ENCODE measurements at regions not wholly inside any gene's neighbourhood (a gene's known extent, or its start where the extent isn't known, plus 50 kb on each side); places are given as distances from the start of the nearest gene placed in this dataset.

DNA sequence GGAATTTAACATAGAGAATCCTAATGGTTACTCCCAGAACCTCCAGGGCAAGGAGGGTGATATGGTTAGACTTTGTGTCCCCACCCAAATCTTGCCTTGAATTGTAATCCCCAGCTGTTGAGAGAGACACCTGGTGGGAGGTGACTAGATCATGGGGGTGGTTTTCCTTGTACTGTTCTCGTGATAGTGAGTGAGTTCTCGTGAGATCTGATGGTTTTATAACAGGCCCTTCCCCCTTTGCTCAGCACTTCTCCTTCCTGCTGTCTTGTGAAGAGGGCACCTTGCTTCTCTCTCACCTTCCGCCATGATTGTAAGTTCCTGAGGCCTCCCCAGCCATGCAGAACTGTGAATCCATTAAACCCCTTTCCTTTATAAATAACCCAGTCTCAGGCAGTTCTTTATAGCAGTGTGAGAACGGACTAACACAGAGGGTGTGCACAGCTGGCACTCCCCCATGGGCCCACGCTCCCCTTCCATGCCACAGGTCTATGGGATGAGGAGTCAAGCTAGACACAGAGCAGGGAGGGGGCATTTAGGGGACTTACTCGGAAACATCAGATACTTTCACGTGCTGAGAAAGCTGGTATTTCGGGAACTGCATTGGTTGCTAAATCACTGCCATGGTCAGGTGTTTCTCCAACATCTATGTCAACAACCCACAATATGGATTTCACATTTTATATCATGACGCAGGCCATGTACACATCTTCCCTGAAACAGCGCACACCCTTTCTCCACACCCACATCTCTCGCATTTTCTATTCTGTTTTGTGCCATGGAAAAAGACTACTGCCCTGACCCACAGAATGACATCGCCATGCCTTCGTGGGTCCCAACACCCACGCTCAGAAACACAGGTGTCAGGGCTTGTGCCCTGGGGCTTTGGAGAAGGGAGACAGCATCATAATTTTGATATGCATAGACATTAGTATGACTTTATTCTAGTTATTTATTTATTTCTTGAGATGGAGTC lies 199.1 kb upstream of the GSE1 start:
- H3K9ac ChIP-seq (ENCODE audit: low read length), result no peak overlapping the region
- no peak overlapping the region for H3K27ac ChIP-seq (ENCODE audit: low read depth, low read length)
- DNase-seq (ENCODE audit: low read depth) (no peak), FAIRE-seq (no peak)
- no peaks in the 10 kb centered on the region for H3K36me3 ChIP-seq (ENCODE audit: insufficient read depth, low read length)
- Mint-ChIP-seq H3K27ac (ENCODE audit: unreplicated experiment) (no peak overlapping the region), H3K27me3 (ENCODE audit: low read depth, unreplicated experiment) (peaks cover 7% of the 10 kb centered on the region), H3K36me3 (ENCODE audit: low read depth, unreplicated experiment) (no peaks in the 10 kb centered on the region), H3K9me3 (ENCODE audit: unreplicated experiment) (peaks cover 6% of the 10 kb centered on the region), H3K4me3 (ENCODE audit: unreplicated experiment) (no peak overlapping the region), H3K4me1 (ENCODE audit: low read depth, unreplicated experiment) (no peaks in the 10 kb centered on the region)
- H3K9me3 ChIP-seq (ENCODE audit: insufficient read depth, low read depth, low read length), result no peaks in the 10 kb centered on the region
- H3K4me1 ChIP-seq (ENCODE audit: insufficient read depth, low read length), result no peaks in the 10 kb centered on the region
- H4K20me1 ChIP-seq (ENCODE audit: insufficient read depth, low read length), result peaks cover 14% of the 10 kb centered on the region
- H3K4me3 ChIP-seq (ENCODE audit: insufficient read depth, low read depth, low read length), result no peak overlapping the region
- H3K27me3 ChIP-seq (ENCODE audit: insufficient read depth, low read length), result no peaks in the 10 kb centered on the region
- no peak overlapping the region for H2AFZ ChIP-seq (ENCODE audit: low read depth, low read length)
- H3K4me2 ChIP-seq (ENCODE audit: low read length), result no peak overlapping the region
- no peaks in the 10 kb centered on the region for H3K79me2 ChIP-seq (ENCODE audit: insufficient read depth, low read length)
- TF ChIP-seq, protein P1, sequence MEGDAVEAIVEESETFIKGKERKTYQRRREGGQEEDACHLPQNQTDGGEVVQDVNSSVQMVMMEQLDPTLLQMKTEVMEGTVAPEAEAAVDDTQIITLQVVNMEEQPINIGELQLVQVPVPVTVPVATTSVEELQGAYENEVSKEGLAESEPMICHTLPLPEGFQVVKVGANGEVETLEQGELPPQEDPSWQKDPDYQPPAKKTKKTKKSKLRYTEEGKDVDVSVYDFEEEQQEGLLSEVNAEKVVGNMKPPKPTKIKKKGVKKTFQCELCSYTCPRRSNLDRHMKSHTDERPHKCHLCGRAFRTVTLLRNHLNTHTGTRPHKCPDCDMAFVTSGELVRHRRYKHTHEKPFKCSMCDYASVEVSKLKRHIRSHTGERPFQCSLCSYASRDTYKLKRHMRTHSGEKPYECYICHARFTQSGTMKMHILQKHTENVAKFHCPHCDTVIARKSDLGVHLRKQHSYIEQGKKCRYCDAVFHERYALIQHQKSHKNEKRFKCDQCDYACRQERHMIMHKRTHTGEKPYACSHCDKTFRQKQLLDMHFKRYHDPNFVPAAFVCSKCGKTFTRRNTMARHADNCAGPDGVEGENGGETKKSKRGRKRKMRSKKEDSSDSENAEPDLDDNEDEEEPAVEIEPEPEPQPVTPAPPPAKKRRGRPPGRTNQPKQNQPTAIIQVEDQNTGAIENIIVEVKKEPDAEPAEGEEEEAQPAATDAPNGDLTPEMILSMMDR (IDR thresholded peaks at IDR 0.05; ENCODE audit: insufficient read depth, low read depth, low read length), result no peak
- TF ChIP-seq EZH2 (IDR thresholded peaks at IDR 0.05; ENCODE audit: insufficient read depth, low read length), result no peak

DNA sequence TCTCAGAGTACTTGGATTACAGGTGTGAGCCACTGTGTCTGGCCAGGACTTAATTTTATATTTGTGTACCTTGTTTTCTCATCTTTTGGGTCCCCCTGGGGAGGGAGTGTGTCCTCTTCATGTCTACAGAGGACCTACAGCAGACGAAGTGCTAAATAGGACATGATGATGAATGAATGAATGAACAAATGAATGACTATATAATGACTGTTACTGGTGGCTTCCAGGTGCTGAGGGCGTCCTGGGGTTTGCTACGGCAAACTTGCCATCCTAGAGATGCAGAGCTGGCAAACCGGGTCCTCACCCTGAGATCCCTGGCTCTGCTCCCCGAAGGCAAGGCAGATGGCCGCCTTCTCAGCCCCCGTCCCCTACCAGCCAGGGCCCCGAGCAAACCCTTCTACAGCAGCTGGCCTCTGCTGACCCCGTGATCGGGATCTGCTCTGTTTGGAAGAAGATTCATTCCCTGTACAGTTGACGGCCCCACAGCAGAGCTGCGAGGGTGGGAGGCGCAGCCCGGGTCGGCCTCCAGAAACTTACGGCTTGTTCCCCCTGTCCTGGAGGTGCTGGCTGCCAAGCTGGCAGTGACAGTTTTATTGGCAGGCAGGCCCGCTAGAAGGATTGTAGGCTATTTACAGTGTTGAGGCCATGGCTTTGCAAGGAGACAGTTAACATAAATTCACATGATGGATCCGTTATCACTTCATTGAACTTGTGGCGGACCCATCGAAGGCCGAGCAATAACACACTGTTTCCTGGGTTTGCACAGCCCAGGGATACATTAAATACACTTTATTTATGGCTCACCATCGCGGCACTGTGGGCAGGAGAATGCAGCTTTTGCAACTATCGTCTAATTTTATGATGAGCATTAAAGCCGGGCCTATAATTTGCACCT lies 197.7 kb upstream of the GSE1 start:
- no peak overlapping the region for H2AFZ ChIP-seq (ENCODE audit: low read depth, low read length)
- H3K79me2 ChIP-seq (ENCODE audit: insufficient read depth, low read length), result no peaks in the 10 kb centered on the region
- H3K4me2 ChIP-seq (ENCODE audit: low read length), result no peak overlapping the region
- H3K9me3 Mint-ChIP-seq (ENCODE audit: unreplicated experiment), result peaks cover 6% of the 10 kb centered on the region
- no peaks in the 10 kb centered on the region for H3K36me3 Mint-ChIP-seq (ENCODE audit: low read depth, unreplicated experiment)
- DNase-seq (ENCODE audit: low read depth) (no peak), FAIRE-seq (no peak)
- no peaks in the 10 kb centered on the region for H3K9me3 ChIP-seq (ENCODE audit: insufficient read depth, low read depth, low read length)
- H3K36me3 ChIP-seq (ENCODE audit: insufficient read depth, low read length), result no peaks in the 10 kb centered on the region
- H3K4me3 Mint-ChIP-seq (ENCODE audit: unreplicated experiment), result no peak overlapping the region
- no peaks in the 10 kb centered on the region for H3K4me1 ChIP-seq (ENCODE audit: insufficient read depth, low read length)
- no peak overlapping the region for H3K4me3 ChIP-seq (ENCODE audit: insufficient read depth, low read depth, low read length)
- peaks cover 24% of the 10 kb centered on the region for H4K20me1 ChIP-seq (ENCODE audit: insufficient read depth, low read length)
- no peak overlapping the region for H3K27ac Mint-ChIP-seq (ENCODE audit: unreplicated experiment)
- no peaks in the 10 kb centered on the region for H3K4me1 Mint-ChIP-seq (ENCODE audit: low read depth, unreplicated experiment)
- no peak for TF ChIP-seq EZH2 (IDR thresholded peaks at IDR 0.05; ENCODE audit: insufficient read depth, low read length)
- TF ChIP-seq, protein P1 (IDR thresholded peaks at IDR 0.05; ENCODE audit: insufficient read depth, low read depth, low read length), result no peak
- H3K27me3 ChIP-seq (ENCODE audit: insufficient read depth, low read length), result no peaks in the 10 kb centered on the region
- no peak overlapping the region for H3K9ac ChIP-seq (ENCODE audit: low read length)
- H3K27me3 Mint-ChIP-seq (ENCODE audit: low read depth, unreplicated experiment), result peaks cover 7% of the 10 kb centered on the region
- H3K27ac ChIP-seq (ENCODE audit: low read depth, low read length), result no peak overlapping the region
